DOHH2 (cell line): ENCODE measurements at regions not wholly inside any gene's neighbourhood (a gene's known extent, or its start where the extent isn't known, plus 50 kb on each side); places are given as distances from the start of the nearest gene placed in this dataset.

Experiments used
- CTCF ChIP-seq: fragments of 200-600 bp; sonication (generic); IDR thresholded peaks from one replicate; pipeline ENCODE4 v1.5.1; 2014; ENCODE audit warnings: antibody characterized with exemption, mild to moderate bottlenecking, low read depth, low read length; ENCODE audit not compliant: poor library complexity, severe bottlenecking
- EZH2phosphoT487 ChIP-seq: fragments of 200-600 bp; sonication (generic); IDR thresholded peaks from 2 replicates; pipeline ENCODE4 v1.6.1; 2017; ENCODE audit warnings: borderline replicate concordance, mild to moderate bottlenecking, antibody characterized with exemption, low read length, moderate library complexity, mixed read lengths

GRCh38 chr10:130713135-130713534 lies 576.9 kb downstream of the GLRX3 start:
- TF ChIP-seq CTCF = no peak
- TF ChIP-seq EZH2phosphoT487 = no peak
